DMS79 (cell line): ENCODE measurements at regions not wholly inside any gene's neighbourhood (a gene's known extent, or its start where the extent isn't known, plus 50 kb on each side); places are given as distances from the start of the nearest gene placed in this dataset.

ENCODE experiments used
- DNase-seq: peaks from one replicate; lab custom pipeline; 2025; lab: John Stamatoyannopoulos, UW

DNA sequence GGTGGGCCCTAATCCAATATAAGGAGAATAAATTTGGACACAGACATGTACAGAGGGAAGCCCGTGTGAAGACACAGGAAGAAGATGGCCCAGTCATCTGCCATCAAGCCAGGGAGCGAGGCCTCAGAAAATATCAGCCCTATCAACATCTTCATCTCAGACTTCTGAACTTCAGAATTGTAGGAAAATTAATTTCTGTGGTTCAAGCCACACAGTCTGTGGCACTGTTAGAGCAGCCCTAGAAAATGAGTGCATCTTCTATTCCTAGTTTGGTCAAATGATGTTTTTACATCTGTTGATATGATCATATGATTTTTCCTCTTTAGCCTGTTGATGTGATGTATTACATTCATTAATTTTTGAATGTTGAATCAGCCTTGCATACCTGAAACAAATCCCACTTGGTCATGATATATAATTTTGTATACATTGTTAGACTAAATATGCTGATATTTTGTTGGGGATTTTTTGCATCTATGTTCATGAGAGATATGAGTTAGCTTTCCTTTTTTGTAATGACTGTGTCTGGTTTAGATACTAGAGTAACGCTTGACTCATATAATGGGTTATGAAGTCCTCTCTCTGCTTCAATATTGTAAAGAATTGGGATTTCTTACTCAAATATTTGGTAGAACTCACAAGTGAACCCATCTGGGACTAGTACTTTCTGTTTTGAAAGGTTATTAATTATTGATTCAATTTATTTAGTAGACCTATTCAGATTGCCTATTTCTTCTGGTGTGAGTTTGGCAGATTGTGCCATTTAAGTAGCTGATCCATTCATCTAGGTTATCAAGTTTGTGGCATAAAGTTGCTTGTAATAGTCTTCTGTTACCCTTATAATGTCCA lies 451.4 kb downstream of the EIPR1 start:
- no peak for DNase-seq

DNA sequence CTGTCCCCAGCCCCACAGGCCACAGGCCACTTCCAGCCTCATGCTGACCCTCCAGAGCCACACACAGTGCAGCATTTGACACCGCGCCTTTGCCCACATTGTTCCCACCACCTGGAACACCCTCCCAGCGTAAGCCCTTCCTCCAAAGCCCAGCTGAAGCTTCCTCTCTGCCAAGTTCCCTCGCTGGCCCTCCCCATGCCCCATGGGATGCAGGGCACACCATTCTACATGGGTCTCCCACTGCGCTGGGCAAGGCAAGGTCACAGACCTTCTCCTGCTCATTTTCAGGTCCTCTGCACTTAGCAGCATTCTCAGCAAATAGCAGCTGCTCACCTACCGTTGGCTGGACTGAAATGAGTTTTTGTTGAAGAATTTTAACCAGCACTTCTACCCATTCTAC lies 455.5 kb downstream of the EIPR1 start:
- no peak for DNase-seq

DNA sequence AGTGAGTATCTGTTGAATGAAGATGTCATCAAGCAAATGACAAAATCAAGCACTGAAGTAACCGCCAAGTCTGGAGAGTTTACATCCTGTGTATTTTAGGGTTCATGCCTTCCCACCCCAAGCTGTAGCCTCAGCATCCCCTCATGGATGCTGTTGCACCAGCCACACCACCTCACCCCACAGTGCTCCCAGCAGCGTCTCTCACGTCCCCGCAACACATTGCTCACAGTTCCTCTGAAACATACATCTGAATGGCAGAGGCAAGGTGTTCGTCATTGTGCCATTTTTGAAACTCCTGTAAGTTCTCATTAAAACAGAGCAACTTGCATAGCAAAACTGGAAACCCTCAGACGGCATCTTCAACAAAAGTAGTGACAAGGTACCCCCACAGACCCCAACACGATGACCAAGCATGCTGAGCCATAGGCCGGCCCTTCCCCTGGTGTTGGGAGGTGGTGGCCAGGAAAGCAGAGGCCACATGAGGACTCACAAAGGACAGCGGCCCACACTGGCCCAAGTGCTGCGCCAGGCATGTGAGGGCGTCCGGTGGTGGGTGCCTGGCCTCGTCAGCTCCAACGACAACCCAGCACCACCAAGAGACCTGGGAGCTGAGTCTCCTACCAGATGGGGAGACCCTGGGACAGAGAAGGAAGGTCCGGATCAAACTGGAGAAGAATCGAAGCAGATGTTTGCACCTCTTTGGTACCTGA lies 456.5 kb downstream of the EIPR1 start:
- DNase-seq = no peak

DNA sequence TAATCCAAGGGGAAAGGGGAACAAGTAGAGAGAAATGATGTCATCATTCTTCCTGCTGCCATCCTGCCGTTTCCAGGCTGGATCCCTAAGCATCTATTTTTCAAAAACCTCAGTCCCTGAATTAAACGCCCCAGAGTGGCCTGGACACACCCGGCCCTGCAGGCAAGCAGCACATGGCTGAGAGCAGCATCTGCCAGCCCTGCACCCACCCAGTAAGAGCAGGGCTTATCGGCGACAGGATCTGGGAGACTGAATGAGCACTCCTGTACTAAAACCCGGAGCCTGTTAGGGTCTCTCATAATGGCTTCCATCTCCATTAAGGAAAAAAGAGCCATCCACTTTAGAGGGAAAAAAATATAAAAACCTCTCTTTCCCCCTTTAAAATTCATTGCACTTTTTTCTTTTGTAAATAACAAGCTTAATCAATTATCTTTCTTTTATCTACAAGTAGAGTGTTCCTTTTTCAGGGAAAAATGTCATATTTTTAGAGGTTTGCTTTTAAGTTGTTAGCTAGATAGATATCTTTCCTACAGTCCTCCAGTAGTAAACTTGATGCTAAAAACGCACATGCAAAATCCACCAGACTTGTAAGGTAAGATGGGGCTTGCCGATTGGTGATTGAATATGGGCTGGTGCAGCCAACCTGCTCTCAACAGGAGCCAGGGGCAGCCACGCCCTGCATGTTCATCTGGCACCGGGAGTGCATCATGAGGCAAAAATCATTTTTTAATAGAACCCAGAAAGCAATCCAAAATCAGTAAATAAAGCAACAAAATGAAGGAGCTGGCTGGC lies 457.8 kb downstream of the EIPR1 start:
- peak; percentile 11 for DNase-seq

DNA sequence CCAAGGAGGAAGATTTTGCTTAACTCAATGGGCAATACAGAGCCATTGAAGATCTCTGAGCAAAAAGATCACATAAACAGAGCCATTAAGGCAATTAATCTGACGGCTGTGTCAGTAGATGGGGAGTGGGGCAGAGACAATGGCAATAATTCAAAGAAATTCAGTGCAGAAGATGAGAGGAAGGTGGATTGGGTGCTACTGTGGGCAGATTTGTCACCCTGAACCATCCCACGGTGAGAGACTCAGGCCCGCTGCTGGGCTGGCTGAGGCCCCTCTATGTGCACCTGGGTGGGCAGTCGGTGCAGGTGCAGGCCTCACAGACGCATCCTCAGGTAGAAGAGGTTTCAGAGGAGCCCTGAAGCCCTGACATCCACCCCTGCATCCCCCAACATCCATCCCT lies 458.6 kb downstream of the EIPR1 start:
- DNase-seq = no peak

DNA sequence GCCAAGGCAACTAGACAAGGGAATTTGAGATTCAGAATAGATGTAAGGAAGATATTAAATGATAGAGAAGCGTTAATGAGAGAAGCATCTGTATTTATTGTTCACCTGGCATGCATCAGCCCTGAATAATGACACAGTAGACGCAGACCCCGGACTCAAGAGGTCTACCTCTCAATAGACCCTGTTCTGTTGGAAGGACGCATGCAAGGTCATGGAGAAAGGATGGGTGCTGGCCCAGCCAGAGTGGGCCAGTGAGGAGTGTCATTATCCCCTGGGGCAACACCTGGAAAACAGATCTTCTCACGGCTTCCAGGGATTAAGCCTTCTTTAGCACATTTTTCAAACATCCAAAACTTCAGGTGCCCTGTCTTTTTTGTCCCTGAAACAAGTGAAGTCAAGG lies 461.0 kb downstream of the EIPR1 start:
- DNase-seq = no peak

DNA sequence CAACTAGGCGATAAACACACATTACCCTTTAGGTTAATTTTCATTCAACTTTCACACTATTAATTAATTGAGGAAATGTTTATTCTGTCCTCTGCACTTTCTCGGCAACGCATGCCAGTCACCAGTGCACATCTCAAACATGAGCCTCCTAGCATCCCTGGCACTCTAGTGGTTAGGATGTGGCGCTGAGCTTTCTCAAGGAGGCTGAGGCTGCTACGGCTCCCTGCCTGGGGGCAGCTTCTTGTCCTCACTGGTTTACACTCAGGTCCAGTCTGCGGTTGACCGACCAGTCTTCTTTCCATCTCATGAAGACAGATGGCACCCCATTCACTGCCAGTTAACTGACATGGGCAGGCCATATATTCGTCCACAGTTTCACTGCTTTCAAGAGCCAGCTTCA lies 463.4 kb downstream of the EIPR1 start:
- no peak for DNase-seq

DNA sequence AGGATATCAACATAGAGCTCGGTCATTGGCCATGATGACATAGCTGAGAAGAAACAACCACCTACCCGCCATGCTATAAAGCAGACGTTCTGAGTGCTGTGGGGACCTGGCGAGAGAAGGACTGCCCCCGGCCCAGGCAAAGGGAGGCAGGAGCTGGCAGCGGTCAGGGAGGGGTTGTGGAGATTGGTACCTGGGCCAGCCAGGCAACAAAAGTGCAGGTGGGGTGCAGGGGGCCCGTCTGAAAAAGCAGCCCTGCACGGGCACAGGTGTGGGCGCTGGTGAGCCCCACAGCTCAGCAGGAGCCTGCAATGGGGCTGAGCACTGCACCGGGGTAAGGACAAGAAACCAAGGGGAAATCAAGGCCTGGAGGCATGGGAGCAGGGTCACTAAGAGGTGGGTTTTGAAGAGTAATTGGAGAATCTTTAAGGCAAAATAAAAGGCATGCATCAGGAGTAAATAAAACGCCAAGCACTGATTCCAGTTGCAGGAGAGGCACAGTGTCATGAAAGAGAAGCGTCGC lies 464.0 kb downstream of the EIPR1 start:
- no peak for DNase-seq

DNA sequence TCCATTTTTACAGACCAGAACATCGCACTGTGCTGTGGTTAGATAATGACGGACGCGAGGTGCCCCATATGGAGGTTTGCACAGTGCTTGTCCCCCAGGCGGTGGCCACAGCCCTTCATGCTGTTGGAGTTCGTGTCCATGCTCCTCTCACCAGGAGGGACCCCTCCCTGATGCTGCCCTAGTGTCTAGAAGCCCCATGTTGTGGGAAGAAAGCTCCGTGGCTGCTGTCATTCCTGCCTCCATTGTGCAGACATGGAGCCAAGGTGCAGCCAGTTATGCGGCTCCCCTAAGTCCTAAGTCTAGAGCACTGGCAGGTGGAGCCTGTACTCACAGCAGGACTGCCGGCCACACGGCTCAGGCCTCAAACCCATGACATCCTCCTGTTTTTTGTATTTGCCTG lies 464.9 kb downstream of the EIPR1 start:
- no peak for DNase-seq

DNA sequence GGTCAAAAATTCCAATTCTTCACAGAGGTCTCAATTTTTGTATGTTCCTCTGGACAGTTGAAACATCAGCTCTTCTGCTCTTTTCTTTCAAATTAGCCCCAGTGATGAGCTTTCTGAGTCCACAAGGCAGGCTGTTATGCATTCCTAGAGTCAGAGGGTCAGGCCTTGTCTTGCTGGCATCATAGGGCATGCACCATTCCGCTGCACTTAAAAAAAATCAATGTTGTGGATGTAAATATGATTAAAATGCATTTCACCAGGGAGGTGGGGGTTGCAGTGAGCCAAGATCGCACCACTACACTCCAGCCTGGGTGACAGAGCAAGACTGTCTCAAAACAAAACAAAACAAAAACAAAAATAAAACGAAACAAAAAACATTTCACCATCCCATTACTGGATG lies 465.3 kb downstream of the EIPR1 start:
- no peak for DNase-seq

DNA sequence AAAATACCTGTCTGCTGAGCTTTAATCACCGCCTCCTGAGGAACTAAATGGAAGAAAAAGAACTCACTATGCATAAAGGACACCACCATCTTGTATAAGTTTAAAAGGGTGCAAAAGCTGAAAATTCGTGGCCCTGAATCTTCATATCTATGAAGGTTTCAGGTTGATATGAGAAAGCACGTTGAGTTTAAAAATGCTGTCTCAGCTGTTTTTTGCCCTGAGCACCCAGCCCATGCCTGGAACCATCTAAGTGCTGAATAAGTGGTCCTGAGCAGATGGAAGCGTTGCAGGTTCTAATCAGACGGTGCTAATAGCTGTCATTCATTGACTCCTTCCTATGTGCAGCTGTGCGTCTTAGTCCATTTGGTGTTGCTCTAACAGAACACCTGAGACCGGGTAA lies 467.4 kb downstream of the EIPR1 start:
- DNase-seq = no peak

DNA sequence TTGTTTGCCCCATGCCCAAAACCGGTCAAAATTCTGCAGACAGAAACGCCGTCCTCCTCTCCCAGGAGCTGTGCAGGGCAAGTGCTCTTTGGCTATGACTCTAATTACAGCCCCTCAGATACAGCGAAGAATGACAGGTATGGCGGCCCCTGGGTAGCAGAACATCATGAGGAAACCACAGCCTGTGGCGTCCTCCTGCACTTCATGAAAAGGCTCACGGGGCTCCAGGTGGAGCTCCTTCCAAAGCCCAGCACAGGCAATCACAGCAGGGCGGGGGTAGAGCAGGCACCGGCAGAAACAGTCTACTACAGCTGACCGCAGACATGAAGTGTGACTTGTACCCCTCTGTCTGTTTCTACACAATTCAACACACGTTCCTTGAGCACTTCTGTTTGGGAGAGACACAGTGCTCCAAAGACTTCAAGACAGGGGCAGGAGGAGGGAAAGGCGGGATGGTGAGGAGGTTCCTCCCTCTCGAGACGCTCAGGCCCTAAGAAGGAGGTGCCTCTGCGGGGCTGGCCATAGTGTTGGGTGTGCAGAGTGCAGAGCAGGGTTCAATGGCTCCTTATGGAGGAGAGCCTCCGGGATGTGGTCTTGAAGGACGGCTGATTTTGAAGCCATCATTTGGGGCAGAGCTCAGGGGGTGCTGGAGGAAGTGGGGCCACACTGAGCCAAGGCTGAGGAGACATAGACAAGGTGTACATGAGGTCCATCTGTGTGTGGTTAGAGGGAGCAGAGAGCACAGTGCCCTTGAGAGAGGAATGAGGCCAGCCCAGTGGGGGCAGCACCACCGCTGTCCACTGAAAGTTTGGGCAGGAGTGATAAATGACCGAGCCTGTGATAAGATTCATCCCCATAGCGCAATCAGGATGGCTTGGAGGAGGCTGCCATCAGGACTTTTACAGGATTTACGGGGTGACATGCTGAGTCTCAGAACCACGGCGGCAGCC lies 468.3 kb downstream of the EIPR1 start:
- DNase-seq = no peak

DNA sequence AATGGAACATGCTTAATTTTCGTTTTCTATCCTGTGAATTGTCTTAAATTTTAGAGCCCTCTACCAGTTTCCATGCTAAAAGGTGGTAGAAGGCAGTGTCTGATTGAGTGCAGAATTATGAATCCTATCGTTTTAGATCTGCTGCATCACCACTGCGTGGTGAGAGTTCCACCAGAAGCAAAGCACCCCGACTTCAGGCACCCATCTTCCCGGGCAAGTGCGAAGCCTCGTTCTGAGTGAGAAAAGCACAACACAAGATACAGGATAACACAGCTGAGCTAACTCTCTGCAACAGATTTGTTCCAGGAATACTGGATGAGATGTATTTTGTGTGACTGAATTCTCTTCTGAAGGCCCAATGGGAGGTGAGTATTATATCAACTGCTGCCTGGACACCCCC lies 471.5 kb downstream of the EIPR1 start:
- DNase-seq = no peak

DNA sequence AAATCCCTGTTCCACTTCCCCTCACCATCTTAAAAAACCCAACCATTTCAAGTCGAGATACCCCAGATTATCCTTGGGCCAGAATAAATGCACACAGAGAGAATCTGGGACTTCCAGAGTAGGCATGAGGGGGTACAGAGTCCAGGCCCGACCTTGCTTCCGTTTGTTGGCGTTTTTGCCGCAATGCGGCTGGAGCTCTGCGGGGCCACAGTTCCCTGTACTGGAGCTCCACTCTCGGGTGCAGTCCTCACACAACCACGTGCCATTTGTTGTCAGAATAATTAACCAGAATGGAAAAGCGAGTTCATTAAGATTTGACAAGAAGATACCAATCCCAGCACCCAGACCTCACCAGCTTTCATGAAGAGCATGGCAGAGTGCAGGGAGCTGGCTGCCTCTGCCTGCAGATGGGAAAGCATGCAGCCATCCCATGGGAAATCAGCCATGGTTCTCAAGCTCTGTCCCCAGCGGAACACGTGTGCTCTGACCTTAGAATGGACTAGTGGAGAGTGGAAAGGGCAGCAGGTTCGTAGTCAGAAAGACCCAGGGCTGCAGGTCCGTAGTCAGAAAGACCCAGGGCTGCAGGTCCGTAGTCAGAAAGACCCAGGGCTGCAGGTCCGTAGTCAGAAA lies 472.8 kb downstream of the EIPR1 start:
- DNase-seq = no peak

DNA sequence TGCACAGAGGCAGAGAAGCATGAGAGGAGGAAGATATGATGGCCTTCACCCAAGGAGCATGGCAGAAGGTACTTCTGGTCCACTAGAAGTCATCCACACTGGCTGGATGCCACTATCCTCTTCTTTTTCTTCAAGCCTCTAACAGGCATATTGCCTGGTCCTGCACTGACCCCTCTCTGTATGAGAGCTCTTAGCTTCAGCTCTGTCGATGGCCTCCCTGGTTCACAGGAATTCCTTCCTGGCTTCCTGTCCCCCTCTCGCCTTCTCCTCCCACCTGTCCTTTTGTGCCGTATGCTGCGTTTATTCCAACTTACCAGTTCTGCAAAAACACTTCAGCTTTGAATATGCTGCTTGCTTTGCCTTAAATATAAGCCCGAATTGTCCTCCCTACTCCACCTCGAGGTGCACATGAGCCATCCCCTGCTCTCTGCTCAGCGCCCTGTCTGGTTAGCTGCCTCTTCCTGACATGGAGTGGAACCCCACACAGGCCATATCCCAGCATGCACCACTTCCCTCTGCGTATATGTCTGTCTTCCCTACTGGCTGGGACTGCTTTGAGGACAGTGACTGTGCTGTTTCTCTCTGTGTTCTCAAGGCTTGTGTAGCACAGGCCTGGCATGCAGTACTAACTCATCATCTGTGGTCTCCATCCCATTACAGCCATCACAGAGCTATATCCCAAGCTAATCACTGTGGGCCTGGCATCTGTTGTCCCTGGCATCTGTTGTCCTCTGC lies 474.9 kb downstream of the EIPR1 start:
- DNase-seq = no peak

DNA sequence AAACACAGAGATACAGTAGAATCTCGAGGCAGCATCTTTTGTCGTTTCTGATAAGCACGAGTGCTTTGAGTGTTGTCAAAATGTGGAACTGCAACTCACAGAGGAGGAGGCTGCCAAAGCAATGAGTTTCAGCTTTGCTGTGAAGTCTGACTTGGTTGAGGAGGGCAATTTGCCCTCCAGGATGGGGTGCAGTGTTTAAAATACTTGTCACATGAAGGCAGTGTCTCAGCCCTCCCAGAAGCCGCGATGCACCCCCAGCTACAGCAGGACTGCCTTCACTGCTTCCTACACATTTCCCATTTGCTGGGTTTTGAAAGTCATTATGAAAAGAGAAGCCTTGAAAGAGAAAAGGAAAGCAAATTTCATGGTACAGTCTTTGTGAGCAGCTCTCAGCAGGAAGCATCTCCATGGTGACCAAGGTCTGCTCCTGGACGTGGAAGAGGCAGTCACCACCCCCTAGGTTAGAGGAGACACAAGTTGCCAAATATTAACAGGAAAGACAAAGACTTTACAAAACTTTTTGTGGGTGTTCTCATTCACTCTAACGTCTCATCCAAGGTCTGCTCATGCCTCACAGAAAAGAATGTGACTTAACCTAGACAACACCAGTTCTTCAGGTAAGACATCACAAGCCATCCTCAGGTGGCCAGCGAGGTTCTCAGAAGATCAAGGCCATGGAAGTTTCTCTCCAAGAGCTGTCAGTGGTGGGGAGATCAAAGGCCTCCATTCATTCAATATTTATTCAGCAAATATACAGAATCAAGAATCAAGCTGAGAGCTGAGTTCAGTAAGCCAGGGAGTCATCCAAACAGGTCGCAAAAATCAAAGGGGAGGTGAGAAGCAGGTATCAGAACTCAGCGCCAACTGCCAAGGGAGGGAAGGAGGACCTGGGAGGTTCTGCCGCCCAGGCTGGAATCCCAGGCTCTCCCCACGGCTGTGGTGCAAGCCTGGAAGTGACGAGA lies 476.0 kb downstream of the EIPR1 start:
- peak; percentile 18 for DNase-seq

DNA sequence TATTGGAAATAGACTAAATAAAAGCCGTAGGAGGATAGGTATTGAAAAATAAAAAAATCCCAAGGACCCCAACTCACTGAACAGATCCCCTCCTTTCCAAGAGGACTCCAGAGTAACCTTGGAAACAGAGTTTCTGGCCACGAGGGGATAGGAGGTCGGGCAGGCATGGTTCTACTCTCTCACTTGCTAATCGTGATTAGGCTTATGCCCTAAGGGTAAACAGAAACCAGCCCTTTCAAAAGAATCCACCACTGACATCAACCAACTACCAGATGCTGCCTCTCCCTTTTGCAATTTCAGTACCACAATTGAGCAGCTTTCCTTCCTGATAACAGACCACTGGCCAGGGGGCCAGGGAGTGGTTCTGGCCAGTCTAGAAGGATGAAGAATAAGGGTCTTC lies 477.8 kb downstream of the EIPR1 start:
- no peak for DNase-seq

DNA sequence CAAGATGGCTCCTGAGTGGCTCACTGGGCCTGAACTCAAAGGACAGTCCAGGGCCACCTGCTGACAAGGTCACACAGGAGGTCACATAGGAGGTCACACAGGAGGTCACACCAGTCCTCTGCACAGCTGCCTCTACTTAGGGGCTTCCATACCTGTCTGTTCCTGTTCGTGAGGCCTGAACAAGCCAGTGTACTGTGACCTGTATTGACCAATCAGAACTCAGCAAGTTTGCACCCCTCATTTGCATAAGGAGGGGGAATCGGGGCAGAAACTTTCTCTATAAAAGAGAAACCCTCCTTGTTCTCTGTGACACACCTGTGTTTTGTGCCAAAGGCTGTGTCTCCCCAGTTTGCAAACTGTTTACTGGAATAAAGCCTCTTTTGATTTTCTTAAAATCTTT lies 478.9 kb downstream of the EIPR1 start:
- DNase-seq = no peak

DNA sequence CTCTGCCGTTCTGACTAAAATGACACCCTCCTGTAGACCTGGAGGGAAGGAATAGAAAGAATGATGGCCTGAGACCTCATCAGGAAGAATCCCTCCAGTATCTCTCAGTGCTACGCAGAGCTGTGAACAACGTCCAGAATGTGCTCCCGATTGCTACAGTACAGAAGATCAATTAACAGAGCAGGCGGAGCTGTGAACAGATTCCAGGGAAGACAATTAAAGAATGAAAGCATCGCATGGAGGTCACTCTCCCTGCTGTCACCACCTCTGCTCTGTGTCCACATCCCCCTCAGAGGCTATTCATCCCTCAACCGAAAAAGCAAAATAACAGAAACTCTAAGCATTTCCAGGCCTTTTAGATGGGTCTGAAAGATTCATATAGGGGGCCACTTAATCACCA lies 481.0 kb downstream of the EIPR1 start:
- DNase-seq = no peak
